NCI-H69 (cell line): ENCODE measurements at regions not wholly inside any gene's neighbourhood (a gene's known extent, or its start where the extent isn't known, plus 50 kb on each side); places are given as distances from the start of the nearest gene placed in this dataset.

ENCODE experiments used
- DNase-seq: peaks from one replicate; lab custom pipeline; 2025; lab: John Stamatoyannopoulos, UW

- no peak for DNase-seq
Observed at GRCh38 chr10:44781131-44781530, 130.0 kb upstream of the TMEM72 start.

- DNase-seq, result no peak
Observed at GRCh38 chr10:44786286-44786850, 124.8 kb upstream of the TMEM72 start.

GRCh38 chr10:44787480-44788075, 123.6 kb upstream of the TMEM72 start:
- no peak for DNase-seq

GRCh38 chr10:44788147-44789129, 122.7 kb upstream of the TMEM72 start:
- no peak for DNase-seq

- DNase-seq, result no peak
Observed at GRCh38 chr10:44792119-44792775, 118.9 kb upstream of the TMEM72 start.

- DNase-seq, result no peak
Observed at GRCh38 chr10:44799966-44800365, 111.2 kb upstream of the TMEM72 start.

- peak; percentile 64 for DNase-seq
Observed at GRCh38 chr10:44801383-44802327, 109.5 kb upstream of the TMEM72 start.

GRCh38 chr10:44803862-44804261, 107.3 kb upstream of the TMEM72 start:
- no peak for DNase-seq

- DNase-seq, result no peak
Observed at GRCh38 chr10:44804661-44805060, 106.5 kb upstream of the TMEM72 start.

- no peak for DNase-seq
Observed at GRCh38 chr10:44805466-44806210, 105.5 kb upstream of the TMEM72 start.

GRCh38 chr10:44806950-44807349, 104.2 kb upstream of the TMEM72 start:
- no peak for DNase-seq

GRCh38 chr10:44807451-44807850, 103.7 kb upstream of the TMEM72 start:
- DNase-seq, result no peak

GRCh38 chr10:44809647-44810046, 101.5 kb upstream of the TMEM72 start:
- DNase-seq, result no peak

- DNase-seq, result no peak
Observed at GRCh38 chr10:44811072-44811471, 100.1 kb upstream of the TMEM72 start.

GRCh38 chr10:44813201-44813600, 97.9 kb upstream of the TMEM72 start:
- DNase-seq, result no peak

GRCh38 chr10:44814929-44815328, 96.2 kb upstream of the TMEM72 start:
- no peak for DNase-seq

- no peak for DNase-seq
Observed at GRCh38 chr10:44818041-44818649, 93.0 kb upstream of the TMEM72 start.

- no peak for DNase-seq
Observed at GRCh38 chr10:44818701-44819127, 92.4 kb upstream of the TMEM72 start.

- DNase-seq, result no peak
Observed at GRCh38 chr10:44820094-44820493, 91.0 kb upstream of the TMEM72 start.

- DNase-seq, result no peak
Observed at GRCh38 chr10:44821290-44821689, 89.8 kb upstream of the TMEM72 start.
